Effector CD4-positive, alpha-beta T cell (primary cell): ENCODE measurements at regions not wholly inside any gene's neighbourhood (a gene's known extent, or its start where the extent isn't known, plus 50 kb on each side); places are given as distances from the start of the nearest gene placed in this dataset.

Experiments
- DNase-seq: peaks from one replicate; pipeline ENCODE4 v3.0.0-alpha.2; 2020

GRCh38 chr3:72449551-72449950 is 398.7 kb downstream of the SHQ1 start:
- DNase-seq = no peak

DNA sequence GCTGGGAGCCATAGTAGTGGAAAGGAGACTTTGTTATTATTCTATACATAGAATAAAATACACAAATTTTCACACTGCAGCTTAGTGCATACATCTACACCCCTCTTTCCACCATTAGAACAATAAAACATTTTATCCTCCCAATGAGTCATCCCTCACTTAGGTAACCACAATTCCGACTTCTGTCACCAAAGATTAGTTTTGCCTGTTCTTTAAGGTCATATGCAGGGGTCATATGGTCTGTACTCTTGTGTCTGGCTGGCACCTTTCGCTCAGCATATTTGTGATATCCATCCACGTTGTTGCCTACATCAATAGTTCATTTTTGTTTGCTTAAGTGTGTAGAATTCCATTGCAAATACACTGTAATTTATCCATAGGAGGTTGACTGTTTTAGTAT is 399.4 kb downstream of the SHQ1 start:
- no peak for DNase-seq

GRCh38 chr3:72448375-72448823 is 399.8 kb downstream of the SHQ1 start:
- no peak for DNase-seq

GRCh38 chr3:72447059-72447946 is 400.9 kb downstream of the SHQ1 start:
- DNase-seq = peak; percentile 87

DNA sequence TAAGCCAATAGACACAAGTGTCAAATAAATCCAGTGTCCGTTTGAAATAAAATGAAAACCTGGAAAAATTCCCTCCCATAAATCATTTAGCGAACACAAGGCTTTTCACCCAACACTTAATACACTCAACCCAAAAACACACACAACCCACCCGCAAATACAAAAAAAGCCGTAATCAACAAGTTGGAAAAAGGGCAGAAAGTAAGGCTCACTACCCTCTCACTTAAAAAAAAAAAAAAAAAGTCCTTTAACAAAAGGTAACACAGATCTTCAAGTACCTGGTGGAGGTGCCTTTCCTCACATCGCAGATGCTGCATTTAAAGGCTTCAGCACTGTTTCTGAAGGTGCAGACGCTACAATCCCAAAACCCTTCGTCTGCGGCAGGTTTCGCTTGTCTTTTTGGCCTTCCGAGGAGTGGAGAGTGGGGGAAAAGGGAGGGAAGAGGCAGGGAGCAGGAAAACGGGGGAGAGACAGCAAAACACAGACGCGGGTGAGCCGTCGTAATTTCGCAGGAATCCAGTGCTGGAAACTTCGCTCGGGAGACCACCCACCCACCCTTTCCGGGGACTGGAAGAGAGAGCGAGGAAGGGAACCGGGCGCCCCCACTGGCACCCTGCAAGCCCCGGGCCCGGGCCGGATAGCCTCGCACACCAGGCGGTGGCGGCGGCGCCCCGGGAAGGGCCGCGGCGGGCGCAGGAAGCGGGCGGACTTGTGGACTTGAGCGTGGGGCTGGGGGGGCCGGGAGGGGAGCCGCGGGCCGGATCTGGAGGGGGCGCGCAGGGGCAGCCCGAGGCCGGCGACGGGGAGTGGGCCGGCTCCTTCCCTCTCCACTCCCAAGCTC is 401.8 kb downstream of the SHQ1 start, which contains the start of gene RYBP:
RYBP (minus strand) TSS at position 404 of the 841 bp plus-strand sequence.
- peak; percentile 26 for DNase-seq

DNA sequence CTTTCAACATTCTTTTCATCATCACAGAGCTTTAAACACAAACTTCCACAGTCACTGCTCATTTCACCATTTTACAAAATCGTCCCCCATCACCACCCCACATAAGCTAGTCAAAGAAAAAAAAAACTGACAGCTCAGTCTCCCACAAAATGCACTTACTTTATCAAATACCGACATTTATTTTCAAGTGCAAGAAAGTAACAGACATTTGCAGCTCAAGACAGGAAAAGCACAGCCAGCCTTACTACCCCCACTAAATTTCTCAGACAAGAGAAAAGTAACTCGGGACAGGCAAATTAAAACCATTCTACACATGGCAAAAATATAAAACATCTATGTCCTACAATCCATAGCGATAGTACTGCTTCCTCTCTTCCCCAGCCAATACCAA is 402.4 kb downstream of the SHQ1 start:
- DNase-seq = no peak

GRCh38 chr3:72444656-72445223 is 403.5 kb downstream of the SHQ1 start:
- DNase-seq = no peak

DNA sequence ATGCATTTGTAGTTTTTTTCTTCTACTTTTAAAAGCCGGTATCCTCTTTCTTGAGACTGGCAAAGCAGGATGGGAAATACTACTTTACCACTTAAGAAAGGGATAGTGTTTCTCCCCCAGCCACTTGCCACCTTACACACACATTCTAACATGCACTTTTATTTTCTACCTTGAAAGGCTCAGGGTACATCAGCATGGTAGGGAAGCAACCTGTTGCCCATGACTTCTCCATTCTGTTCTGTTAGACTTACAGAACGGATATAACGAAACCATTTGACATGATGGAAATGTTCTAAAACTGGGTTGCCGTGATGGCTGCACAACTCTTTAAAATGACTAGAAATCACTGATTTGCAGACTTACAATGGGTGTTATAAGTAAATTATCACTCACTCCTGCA is 405.5 kb downstream of the SHQ1 start:
- DNase-seq = no peak

- no peak for DNase-seq
These were observed 406.8 kb downstream of the SHQ1 start for GRCh38 chr3:72441284-72441994.

- DNase-seq = no peak
These were observed 407.8 kb downstream of the SHQ1 start for GRCh38 chr3:72440491-72440890.

DNA sequence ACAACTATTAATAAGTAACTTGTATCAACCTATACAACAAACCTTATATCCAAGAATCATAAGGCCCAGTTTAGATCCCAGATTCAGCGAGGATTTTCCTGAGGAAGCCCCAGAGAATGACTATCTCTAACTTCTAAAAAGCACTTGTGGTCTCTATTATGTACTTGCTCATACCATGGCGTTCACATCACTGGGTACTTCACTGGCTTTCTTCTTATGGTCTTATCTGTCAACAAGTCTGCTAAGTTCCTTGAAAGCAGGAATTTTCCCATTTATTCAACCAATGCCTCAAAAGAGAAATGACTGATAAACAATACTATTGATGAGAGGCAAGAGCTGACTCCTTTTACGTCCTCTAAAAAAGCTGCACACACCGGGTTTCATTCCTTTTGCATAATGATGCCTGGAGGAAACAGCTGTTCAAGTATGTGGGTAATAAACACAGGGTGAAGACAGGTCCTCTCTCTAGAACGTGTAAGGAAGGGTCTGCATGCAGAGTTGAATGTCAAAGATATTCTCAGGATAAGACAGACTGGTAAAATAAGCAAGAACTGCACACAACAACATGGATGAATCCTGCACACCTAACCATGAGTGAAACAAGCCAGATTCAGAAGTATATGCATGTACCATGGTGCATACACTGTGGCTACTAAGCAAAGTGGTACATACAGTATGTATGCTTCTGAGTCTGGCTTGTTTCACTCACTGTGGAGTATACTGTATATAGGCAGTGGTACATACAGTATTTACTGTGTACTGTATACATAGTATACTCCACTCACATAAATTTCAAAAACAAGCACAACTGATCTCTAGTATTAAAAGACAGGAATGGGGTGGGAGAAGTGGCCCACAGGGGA is 408.7 kb downstream of the SHQ1 start:
- DNase-seq = no peak

GRCh38 chr3:72437661-72438406 is 410.4 kb downstream of the SHQ1 start:
- no peak for DNase-seq

- no peak for DNase-seq
These were observed 411.2 kb downstream of the SHQ1 start for GRCh38 chr3:72436863-72437592.

DNA sequence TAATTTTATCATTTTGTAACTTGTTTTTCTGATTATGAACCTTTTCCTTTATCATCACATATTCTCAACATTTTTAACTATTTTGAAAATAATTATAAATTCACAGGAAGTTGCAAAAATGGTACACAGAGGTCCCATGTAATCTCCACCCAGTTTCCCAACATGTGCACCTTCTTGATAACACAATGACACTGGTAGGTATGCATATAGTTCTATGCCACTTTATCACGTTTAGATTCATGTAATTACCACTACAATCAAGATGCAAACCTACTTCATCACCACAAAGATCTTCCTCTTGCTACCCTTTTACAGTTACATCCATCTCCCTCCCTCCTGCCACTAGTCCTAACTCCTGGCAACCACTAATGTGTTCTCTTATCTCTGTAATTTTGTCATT is 413.9 kb downstream of the SHQ1 start:
- DNase-seq = no peak

DNA sequence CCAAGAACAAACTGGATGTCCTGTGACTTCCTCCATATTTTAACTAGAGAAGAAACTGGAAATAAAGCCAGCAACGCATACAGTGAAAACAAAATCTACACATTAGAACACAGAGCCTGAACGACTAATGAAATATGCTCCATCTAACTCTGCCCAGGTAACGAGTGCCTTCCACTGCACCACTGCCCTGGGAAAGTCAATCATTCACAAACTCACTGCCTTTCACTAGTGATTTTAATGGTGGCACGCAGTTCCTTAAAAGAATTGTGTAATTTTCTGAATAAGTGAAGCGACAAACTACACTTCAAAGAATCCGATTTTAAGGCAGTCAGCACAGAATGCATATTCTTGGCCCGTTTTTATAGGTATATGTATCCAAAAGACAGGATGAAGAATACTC is 416.0 kb downstream of the SHQ1 start:
- no peak for DNase-seq

GRCh38 chr3:72429589-72430353 is 418.5 kb downstream of the SHQ1 start:
- no peak for DNase-seq

GRCh38 chr3:72428803-72429202 is 419.4 kb downstream of the SHQ1 start:
- DNase-seq = no peak

GRCh38 chr3:72427624-72428023 is 420.6 kb downstream of the SHQ1 start:
- DNase-seq = no peak

DNA sequence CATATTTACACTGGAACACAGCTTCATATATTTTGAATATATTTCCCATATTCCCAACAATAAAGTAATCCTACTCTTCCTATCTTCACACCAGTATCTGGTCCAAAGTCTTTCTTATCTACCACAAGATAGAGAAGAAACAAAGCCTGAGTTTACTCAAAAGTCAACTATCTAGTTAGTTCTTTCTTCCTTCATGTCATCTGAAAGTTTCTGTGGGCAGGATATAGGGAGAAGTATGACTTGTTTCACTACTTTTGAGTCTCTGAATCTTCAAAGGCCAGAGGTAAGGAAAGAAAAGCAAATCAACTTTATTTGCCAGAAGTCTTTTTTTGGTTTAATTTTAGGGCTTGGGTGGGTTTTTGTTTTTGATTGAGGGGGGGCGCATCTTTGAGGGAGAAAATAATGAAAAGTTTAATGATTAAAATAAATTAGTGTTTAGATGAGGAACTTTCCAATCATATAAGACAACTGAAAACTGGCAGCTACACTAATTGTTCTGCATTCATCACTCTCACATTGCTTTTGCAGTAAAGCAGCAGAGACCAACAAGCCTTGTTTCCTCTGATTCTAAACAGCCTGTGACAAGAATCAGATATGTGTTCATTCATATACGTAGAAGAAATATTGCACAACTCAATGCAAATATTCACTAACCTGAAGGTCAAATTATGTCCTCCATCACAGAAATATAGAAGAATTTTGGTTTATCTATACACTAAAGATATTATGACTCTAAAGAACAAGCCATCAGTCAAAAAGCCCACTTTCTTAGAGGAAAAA is 421.4 kb downstream of the SHQ1 start:
- no peak for DNase-seq
